ENCODE measurements at regions not wholly inside any gene's neighbourhood (a gene's known extent, or its start where the extent isn't known, plus 50 kb on each side); places are given as distances from the start of the nearest gene placed in this dataset.

DNA sequence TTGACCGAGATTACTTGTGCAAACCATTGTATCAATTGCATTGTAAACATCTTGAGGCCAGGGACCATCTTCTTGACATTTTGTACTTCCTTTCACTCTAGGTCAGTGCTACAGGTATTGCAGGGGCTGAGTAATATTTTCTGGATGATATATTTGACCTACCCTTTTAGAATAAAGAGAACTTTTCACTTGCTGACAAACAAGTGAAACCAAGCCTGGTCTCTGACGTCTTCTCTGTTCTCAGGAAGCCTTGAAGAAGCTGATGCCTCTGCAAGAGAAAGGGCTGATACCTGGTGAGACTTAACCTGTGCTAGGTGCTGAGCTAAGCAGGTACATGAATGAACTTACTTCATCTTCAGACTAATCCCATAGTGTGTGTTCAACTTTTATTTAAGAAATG, 60.5 kb upstream of the GGTLC1 start:
- peak overlapping the region; percentile 6 for H3K27ac Mint-ChIP-seq
- no peaks in the 10 kb centered on the region for H3K27me3 Mint-ChIP-seq (ENCODE audit: low read depth)
- H3K9me3 Mint-ChIP-seq, result no peaks in the 10 kb centered on the region
- H3K36me3 Mint-ChIP-seq (ENCODE audit: low read depth), result peaks cover 2% of the 10 kb centered on the region
- peaks cover 53% of the 10 kb centered on the region for H3K4me1 Mint-ChIP-seq (ENCODE audit: low read depth)
- no peak overlapping the region for H3K4me3 Mint-ChIP-seq

- no peaks in the 10 kb centered on the region for H3K27me3 Mint-ChIP-seq (ENCODE audit: low read depth)
- H3K36me3 Mint-ChIP-seq (ENCODE audit: low read depth), result peaks cover 2% of the 10 kb centered on the region
- peaks cover 51% of the 10 kb centered on the region for H3K4me1 Mint-ChIP-seq (ENCODE audit: low read depth)
- no peak overlapping the region for H3K27ac Mint-ChIP-seq
- H3K4me3 Mint-ChIP-seq, result no peak overlapping the region
- H3K9me3 Mint-ChIP-seq, result no peaks in the 10 kb centered on the region
Measured at GRCh38 chr20:24048024-24048611, 59.5 kb upstream of the GGTLC1 start.

GRCh38 chr20:24046888-24047287, 58.3 kb upstream of the GGTLC1 start:
- Mint-ChIP-seq H3K9me3 (no peaks in the 10 kb centered on the region), H3K4me1 (ENCODE audit: low read depth) (peaks cover 49% of the 10 kb centered on the region), H3K36me3 (ENCODE audit: low read depth) (peaks cover 4% of the 10 kb centered on the region), H3K27me3 (ENCODE audit: low read depth) (no peaks in the 10 kb centered on the region), H3K4me3 (no peak overlapping the region), H3K27ac (no peak overlapping the region)

DNA sequence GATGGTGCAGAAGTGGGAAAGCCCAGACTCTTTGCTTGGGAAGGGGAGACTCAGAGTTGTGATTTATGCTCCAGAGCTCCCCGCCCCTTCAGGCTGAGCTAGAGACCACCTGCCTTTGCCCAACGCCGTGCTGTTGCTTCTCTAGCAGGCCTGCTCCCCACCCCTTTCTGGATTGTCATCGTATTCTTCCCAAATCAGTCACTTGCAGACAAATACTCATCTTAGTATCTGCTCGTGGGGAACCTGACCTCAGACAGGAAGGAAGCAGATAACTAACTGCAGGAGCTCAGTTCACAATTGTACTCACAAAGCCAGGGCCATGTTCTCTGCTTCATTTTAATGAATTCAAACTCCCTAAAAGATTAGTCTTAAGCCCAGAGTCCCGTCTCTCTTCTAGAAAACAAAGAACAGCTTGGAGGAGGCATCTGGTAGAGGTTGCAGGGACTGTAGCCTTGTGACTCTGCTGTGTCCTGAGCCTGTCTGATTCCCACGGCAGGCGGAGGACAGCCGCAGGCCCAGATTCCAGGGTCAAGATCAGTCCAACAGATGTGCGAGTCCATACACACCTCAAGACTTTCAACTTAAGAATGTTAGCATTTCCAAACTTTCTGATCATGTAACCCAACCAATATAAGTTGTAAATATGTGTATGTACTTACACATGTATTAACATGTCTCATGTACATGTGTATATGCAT, 57.2 kb upstream of the GGTLC1 start:
- H3K4me1 Mint-ChIP-seq (ENCODE audit: low read depth), result peaks cover 44% of the 10 kb centered on the region

GRCh38 chr20:24043294-24043693, 54.7 kb upstream of the GGTLC1 start:
- no peak overlapping the region for H3K27ac Mint-ChIP-seq
- H3K9me3 Mint-ChIP-seq, result no peaks in the 10 kb centered on the region
- peaks cover 30% of the 10 kb centered on the region for H3K4me1 Mint-ChIP-seq (ENCODE audit: low read depth)
- H3K36me3 Mint-ChIP-seq (ENCODE audit: low read depth), result peaks cover 4% of the 10 kb centered on the region
- H3K27me3 Mint-ChIP-seq (ENCODE audit: low read depth), result no peaks in the 10 kb centered on the region
- no peak overlapping the region for H3K4me3 Mint-ChIP-seq

More for the DNA sequence above, 57.2 kb upstream of the GGTLC1 start:
- Mint-ChIP-seq H3K4me3 (peak overlapping the region; percentile 32), H3K27me3 (ENCODE audit: low read depth) (no peaks in the 10 kb centered on the region), H3K36me3 (ENCODE audit: low read depth) (peaks cover 5% of the 10 kb centered on the region), H3K27ac (peak overlapping the region; percentile 60), H3K9me3 (no peaks in the 10 kb centered on the region)

DNA sequence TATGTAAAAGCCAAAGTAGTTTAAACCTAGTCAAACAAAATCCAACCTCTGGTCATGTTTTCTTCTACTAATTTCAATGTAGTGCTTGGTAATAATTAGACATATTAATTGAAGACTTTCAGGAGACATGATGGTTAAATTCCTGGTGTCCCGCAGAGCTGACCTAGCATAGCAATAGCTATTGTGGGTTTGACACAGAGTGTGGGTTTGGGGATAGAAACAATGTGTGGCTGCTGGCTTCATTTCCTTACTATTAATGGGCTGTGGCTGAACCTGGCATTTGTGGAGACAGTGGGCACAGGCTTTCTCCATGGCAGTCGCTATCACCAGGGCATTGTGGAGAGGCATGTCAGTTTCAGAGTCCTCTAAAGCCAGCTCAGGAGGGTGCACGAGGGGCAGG, 54.1 kb upstream of the GGTLC1 start:
- H3K9me3 Mint-ChIP-seq, result no peaks in the 10 kb centered on the region
- H3K27ac Mint-ChIP-seq, result no peak overlapping the region
- no peak overlapping the region for H3K4me3 Mint-ChIP-seq
- no peaks in the 10 kb centered on the region for H3K27me3 Mint-ChIP-seq (ENCODE audit: low read depth)
- peaks cover 4% of the 10 kb centered on the region for H3K36me3 Mint-ChIP-seq (ENCODE audit: low read depth)
- H3K4me1 Mint-ChIP-seq (ENCODE audit: low read depth), result peaks cover 35% of the 10 kb centered on the region

- peaks cover 26% of the 10 kb centered on the region for H3K4me1 Mint-ChIP-seq (ENCODE audit: low read depth)
- H3K4me3 Mint-ChIP-seq, result no peak overlapping the region
Measured at GRCh38 chr20:24040896-24041459, 52.4 kb upstream of the GGTLC1 start.

DNA sequence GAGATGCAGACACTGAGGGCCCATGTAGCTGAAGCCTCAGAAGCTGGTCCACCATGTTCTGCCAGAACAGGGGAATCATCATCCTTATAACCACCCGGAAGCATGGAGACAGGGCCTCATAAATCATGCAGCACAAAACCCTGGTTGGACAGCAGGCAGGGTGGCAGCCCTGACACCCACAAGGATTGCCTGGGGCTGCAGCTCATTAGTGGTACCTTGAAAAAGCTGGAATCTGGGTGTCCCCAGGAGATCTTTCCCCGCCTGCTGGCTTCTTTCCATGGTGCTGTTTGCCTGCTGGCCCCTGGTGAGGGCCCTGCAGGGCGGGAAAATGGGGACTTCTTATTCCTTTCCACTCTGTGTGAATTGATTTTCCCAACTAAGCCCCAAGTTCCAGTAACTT, 50.6 kb upstream of the GGTLC1 start:
- Mint-ChIP-seq H3K9me3 (no peaks in the 10 kb centered on the region), H3K27me3 (ENCODE audit: low read depth) (no peaks in the 10 kb centered on the region), H3K4me3 (no peak overlapping the region), H3K27ac (no peak overlapping the region), H3K36me3 (ENCODE audit: low read depth) (peaks cover 4% of the 10 kb centered on the region), H3K4me1 (ENCODE audit: low read depth) (peaks cover 11% of the 10 kb centered on the region)

More at GRCh38 chr20:24040896-24041459, 52.4 kb upstream of the GGTLC1 start:
- Mint-ChIP-seq H3K9me3 (no peaks in the 10 kb centered on the region), H3K36me3 (ENCODE audit: low read depth) (peaks cover 4% of the 10 kb centered on the region), H3K27ac (no peak overlapping the region), H3K27me3 (ENCODE audit: low read depth) (no peaks in the 10 kb centered on the region)
